Activated T-cell treated with anti-CD3 and anti-CD28 coated beads for 48 hours (primary cell): ENCODE measurements at regions not wholly inside any gene's neighbourhood (a gene's known extent, or its start where the extent isn't known, plus 50 kb on each side); places are given as distances from the start of the nearest gene placed in this dataset.

Experiments
- DNase-seq: peaks from one replicate; pipeline ENCODE4 v3.0.0-alpha.2; 2020; ENCODE audit warnings: low read depth

GRCh38 chr4:98758182-98758581, 99.8 kb upstream of the TSPAN5 start:
- DNase-seq = no peak

DNA sequence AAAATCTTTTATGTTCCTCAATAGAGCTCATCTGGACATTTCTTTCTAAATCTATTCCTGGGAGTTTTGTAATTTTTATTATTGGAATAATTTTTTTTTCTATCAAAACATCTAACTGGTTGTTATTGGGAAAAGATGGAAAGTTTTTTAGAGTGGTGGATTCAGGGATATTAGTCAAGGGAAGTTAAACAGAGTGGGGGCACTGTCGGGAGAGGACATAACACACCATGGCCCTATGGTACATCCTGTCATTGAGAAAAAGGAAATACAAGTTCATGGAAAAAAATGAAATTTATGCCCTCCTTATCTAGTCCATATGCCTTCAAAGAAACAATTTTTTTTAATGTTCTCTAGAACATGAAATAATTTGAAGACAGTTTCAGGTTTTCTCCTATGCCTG, 96.3 kb upstream of the TSPAN5 start:
- DNase-seq = no peak

DNA sequence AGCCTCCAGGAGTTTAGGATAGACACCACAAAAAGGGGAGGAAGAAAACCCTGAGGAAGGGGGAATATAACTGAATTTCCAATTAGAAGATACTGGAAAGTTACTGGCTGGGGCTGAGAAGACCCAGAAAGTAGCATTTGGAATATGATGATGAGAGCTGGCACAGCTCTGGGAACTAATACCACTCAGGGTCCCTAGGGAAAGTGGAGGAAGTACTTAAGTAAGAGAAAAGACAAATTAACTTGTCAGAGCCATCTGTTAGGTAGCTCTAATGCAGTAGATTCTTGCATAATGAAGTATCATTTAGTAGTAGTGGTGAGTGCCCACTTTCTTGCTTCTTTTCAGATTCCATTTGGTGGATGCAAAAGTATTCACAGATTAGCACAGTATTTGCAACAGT, 90.8 kb upstream of the TSPAN5 start:
- DNase-seq = no peak

GRCh38 chr4:98748609-98749008, 90.2 kb upstream of the TSPAN5 start:
- DNase-seq = no peak

GRCh38 chr4:98747393-98748091, 89.1 kb upstream of the TSPAN5 start:
- no peak for DNase-seq

GRCh38 chr4:98746936-98747335, 88.5 kb upstream of the TSPAN5 start:
- no peak for DNase-seq

- DNase-seq = no peak
Measured at GRCh38 chr4:98746530-98746929, 88.1 kb upstream of the TSPAN5 start.

DNA sequence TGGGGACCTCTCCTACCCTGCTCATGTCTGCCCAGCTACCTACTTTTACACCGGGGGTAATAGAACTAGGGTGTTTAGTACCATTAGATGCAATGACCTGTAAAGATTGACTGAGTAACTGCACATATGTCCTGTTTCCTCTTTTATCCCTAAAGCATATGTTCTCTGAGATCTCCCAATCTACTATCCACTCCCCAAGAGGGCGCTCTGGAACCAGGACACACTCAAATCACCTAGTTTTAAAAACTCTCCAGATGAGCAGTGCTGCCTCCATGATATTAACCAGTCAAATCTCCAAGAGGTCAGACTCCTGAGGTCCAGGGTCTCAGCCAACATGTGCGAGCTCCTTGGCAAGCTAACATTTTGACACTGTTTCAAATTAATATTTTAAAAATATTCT, 87.0 kb upstream of the TSPAN5 start:
- DNase-seq = no peak

DNA sequence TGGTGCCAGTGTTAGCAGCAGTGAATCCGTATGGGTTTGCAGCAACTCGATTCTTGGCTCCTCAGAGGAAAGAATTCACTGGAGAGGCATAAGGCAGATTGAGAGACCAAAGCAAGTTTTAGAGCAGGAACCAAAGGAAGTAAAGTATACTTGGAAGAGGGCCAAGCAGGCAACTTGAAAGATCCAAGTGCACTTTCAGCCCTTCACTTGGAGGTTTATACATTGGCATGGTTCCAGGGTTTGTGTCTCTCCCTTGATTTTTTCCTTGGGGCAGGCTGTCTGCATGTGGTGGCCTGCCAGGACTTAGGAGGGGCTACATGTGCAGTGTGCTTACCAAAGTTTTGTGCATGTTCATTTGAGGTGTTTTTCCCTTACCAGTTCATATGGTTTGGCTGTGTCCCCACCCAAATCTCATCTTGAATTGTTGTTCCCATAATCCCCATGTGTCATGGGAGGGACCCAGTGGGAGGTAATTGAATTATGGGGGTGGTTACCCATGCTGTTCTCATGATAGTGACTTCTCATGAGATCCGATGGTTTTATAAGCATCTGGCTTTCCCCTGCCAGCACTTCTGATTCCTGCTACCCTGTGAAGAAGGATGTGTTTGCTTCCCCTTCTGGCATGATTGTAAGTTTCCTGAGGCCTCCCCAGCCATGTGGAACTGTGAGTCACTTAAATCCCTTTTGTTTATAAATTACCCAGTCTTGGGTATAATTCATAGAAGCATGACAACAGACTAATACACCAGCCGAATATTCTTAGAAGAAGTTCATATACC, 86.2 kb upstream of the TSPAN5 start:
- no peak for DNase-seq

- no peak for DNase-seq
Measured at GRCh38 chr4:98741952-98742351, 83.5 kb upstream of the TSPAN5 start.

DNA sequence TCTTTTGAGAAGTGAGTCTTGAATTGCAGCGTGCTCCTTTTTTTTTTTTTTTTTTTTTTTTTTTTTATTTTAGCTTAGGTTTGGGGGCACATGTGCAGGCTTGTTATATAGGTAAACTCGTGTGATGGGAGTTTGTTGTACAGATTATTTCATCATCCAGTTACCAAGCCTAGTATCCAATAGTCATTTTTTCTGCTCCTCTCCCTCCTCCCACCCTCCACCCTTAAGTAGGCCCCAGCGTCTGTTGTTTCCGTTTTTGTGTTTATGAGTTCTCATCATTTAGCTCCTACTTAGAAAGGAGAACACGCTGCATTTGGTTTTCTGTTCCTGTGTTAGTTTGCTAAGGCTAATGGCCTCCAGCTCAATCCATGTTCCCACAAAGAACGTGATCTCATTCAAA, 81.3 kb upstream of the TSPAN5 start:
- no peak for DNase-seq

- no peak for DNase-seq
Measured at GRCh38 chr4:98733601-98734000, 75.2 kb upstream of the TSPAN5 start.

DNA sequence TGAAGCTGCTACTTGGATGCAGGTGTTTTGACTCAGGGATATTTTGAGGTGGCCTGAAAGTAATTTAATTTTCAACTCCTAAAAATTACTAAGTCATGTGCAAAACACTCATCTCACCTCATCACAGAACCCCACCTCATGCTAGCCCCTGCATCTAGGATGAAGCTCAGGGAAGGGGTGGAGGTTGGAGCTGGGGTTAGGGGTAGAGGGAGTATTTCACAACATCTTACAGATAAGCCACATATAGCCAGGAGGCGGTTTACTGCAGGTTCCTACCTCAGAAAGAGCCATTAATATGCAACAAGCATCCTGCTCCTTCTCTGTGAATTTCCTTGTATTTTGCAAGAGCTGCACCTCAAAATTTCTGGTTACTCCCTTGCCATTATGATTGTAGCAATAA, 70.5 kb upstream of the TSPAN5 start:
- no peak for DNase-seq

DNA sequence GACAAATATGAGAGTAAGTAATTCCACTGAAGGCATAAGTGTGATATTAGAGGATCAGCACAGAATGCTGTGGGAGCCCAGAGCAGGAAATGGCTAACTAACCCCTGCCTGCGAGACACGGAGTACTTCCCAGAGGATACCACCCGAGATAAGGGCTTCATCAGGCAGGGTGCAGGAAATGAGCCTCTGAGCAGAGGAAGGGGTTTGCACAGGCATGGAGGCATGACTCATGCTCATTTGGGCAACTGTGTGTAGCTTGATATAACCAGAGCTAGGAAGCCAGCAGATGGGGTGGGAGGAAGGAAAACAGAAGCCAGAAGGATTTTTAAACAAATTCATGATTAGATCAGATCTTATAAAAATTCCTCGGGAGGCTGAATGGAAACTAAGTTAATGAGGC, 70.0 kb upstream of the TSPAN5 start:
- no peak for DNase-seq

DNA sequence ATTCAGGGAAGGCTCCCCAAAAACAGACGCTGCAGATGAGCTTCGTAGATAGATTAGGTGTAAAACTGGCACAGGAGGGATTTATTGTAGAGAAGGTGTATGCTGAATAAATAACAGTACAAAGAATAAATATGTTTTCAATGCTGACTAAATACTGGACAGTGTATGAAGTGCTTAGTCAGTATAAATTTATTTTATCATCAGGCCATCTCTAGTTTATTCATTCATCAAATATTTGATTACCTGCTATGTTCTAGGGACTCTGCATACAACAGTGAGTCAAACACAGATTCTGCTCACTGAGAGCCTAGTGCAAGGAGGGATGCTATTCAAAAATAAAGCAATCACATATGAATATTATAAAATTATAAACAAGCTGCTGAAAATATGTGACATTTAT, 63.6 kb upstream of the TSPAN5 start:
- DNase-seq = no peak

DNA sequence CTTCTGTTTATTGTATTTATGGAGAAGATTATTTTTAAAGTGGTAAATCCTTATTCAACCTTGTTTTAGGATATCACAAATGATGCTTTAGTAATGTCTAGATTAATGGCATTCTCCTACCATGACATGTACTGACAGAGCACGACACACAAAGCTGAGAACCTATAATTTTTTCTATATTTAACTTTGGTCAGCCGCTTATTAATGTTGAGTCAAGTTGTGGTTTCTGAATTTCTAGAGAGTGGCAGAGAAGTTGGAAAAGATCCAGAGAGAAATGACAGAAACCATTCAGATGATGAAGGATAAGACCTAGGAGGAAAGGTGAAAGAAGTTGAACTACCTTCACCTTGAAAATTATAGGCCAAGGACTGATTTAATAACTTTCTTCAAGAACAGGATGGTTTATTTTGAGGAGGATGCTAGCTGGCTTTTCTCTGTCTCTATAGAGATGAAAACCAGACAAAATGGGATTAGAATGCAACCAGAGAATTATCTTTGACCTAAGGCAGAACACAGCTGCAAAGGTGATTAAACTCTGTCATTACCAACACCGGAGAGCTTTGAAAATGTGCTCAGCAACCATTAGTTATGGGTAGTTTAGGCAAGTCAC, 62.6 kb upstream of the TSPAN5 start:
- DNase-seq = no peak

- no peak for DNase-seq
Measured at GRCh38 chr4:98716796-98717195, 58.4 kb upstream of the TSPAN5 start.

DNA sequence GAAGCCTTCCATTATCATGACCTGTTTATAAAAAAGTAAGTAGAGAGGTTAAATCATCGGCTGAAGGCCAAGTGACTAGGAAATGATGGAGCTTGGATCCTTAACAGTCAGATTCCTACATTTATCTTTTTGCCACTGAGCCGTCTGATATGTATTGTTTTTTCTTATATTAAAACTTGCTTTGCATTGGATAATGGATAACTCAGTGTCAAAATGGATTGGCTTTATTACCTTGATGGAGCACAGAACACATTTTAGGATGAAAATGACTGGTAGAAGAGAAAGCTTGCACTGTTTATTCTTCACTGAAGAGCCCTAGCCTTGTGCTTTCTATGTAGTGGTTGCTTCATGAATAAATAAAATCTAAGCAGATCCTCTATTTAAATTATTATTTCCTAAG, 54.2 kb upstream of the TSPAN5 start:
- no peak for DNase-seq

- no peak for DNase-seq
Measured at GRCh38 chr4:98711526-98711925, 53.1 kb upstream of the TSPAN5 start.

DNA sequence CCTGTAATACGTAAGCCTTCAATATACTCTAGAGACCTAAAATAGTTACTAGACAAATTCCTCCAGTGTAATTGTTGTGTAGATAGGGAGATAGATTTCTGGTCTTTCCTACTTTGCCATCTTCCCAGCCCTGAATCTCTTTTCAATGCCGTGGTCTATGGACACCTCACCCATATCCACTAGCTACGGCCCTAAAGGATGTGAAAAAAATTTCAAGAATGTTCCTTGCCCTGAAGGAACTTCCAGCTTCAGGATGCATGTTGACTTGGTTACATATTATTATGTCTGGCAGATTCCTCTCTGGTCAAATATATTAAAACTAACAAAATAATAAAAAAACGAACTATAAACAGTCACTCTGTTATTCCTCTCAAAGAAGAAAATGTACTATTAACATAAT, 52.4 kb upstream of the TSPAN5 start:
- no peak for DNase-seq
